HEK293T (cell line): ENCODE measurements at regions not wholly inside any gene's neighbourhood (a gene's known extent, or its start where the extent isn't known, plus 50 kb on each side); places are given as distances from the start of the nearest gene placed in this dataset.

Experiments
- BHLHE40 ChIP-seq: fragments of 450-650 bp; IDR thresholded peaks from 2 replicates; pipeline ENCODE4 v1.6.1; 2016; ENCODE audit warnings: mild to moderate bottlenecking, moderate library complexity, borderline replicate concordance
- FOXA1 ChIP-seq: fragments of 450-650 bp; IDR thresholded peaks from 2 replicates; pipeline ENCODE4 v1.6.1; 2016; ENCODE audit warnings: mild to moderate bottlenecking
- FOXM1 ChIP-seq: fragments of 450-650 bp; IDR thresholded peaks from 2 replicates; pipeline ENCODE4 v1.6.1; 2017; ENCODE audit warnings: mild to moderate bottlenecking, borderline replicate concordance
- SUZ12 ChIP-seq: fragments of 450-650 bp; IDR thresholded peaks from 2 replicates; pipeline ENCODE4 v1.6.1; 2016; ENCODE audit warnings: mild to moderate bottlenecking
- TARDBP ChIP-seq: fragments of 450-650 bp; IDR thresholded peaks from 2 replicates; pipeline ENCODE4 v1.6.1; 2016
- ZNF384 ChIP-seq: fragments of 450-650 bp; IDR thresholded peaks from 2 replicates; pipeline ENCODE4 v1.6.1; 2016

DNA sequence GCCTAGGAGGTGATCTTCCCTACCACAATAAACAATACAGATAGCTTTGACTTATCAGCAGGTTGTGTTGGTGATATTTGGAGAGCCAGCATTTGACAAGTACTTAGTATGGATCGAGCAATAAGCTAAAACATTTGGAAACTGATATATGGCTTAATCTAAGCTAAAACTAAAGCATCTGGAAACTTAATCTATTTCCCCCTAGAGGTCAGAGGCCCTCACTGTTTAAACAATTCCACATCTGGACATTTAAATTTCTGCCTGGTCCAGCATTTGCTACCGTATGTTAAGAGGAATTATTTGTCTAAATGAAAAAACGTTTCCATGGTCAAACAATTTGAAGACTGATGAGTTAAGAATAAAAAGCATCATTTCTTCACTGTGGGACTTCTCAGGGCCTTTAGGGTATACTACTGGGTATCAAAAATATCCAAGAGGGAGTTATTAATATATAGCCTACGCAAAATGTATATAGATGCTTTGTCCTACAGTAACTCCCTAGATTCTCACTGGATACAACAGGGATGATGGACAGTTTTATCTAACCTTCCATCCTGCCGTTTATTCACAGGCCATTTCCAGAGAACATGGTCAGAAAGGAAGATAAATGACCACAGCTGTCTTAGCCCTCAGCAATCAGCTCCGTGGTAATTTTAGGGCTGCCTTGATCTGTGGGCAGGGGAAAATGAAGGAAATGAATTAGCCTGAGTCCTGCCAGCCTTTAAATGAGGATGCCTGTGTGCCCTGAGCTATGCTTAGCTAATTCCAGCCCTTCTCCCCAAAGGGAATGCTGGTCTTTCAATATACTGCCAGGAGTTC, 135.4 kb upstream of the NUDT4 start:
- no peak for TF ChIP-seq FOXA1
- TF ChIP-seq SUZ12 = no peak
- TF ChIP-seq BHLHE40 = no peak
- TF ChIP-seq TARDBP = no peak
- TF ChIP-seq FOXM1 = no peak
- no peak for TF ChIP-seq ZNF384
